ENCODE measurements at regions not wholly inside any gene's neighbourhood (a gene's known extent, or its start where the extent isn't known, plus 50 kb on each side); places are given as distances from the start of the nearest gene placed in this dataset.

- DNase-seq, result no peak
These were observed 319.8 kb upstream of the TLE3 start for GRCh38 chr15:70417535-70417934.

GRCh38 chr15:70416829-70417228 lies 319.1 kb upstream of the TLE3 start:
- no peak for DNase-seq

DNA sequence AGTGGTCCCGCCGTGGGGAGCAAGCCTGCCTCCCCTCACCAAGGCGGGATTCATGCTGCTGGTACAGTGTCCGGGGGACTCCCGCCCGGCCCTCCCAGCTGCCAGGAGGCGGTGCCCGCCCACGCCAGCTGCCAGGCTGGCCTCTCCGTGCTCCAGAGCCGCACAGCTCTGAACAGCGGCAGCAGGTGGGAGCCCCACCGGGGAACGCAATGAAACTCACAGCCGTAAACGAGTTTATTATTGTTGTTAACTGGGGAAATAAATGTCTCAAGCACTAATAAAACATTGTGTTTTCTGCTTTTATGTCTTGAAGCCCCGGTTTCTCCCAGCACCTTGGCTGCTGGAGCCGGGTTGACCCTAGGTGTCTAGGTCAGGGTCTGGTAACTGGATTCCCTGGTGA lies 317.7 kb upstream of the TLE3 start:
- DNase-seq, result no peak

DNA sequence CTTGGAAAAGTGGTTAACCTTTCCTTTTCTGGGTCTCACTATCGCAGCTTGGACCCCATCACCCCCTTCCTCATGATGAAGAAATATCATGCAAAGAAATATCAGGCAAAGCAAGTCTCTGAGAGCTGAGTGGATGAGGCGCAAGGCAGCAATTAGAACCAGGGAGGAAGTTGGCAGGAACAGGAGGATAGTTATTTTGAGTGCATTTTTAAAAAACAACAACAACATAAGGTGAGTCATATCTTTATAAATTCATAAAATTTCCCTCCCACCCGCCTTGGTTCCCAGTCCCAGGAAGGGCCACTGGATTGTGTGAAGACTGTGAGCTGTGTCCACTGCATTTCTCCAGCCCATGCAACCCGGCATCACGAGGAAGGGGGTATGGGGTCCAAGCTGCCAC lies 316.9 kb upstream of the TLE3 start:
- no peak for DNase-seq

GRCh38 chr15:70412794-70413193 lies 315.1 kb upstream of the TLE3 start:
- DNase-seq, result no peak

DNA sequence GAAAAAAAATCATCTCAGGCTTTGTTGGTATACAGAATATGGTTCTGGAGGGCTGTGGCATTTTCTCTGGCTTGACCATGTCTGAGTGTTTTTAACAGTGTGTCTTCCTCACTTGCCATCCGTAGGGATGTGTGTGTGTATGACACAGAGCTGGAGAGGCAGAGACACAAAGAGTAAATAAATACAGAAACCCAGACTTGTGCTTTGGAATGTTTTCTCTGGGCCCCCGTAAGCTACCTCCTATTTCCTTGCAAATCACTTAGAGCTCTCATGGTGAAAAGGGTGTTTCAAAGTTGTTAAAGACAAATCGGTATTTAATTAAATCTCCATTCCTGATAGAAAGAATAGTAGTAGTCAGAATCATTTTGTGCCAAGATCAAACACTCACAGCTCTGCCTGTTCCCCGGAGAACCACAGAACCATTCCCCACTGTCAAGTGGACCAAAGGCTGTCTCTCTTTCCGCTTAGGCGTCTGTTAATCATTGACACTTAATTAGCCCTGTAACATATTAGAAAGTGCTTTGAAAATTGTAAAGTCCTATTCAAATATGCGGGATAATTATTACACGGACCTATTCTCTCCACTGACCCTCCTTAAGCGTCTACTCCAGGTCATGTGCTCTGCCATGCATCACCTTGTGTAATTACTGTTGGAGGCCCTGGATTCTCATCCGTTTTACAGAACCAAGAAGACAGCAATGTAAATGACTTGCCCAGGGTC lies 313.6 kb upstream of the TLE3 start:
- DNase-seq, result no peak

GRCh38 chr15:70410371-70410985 lies 312.8 kb upstream of the TLE3 start:
- no peak for DNase-seq

DNA sequence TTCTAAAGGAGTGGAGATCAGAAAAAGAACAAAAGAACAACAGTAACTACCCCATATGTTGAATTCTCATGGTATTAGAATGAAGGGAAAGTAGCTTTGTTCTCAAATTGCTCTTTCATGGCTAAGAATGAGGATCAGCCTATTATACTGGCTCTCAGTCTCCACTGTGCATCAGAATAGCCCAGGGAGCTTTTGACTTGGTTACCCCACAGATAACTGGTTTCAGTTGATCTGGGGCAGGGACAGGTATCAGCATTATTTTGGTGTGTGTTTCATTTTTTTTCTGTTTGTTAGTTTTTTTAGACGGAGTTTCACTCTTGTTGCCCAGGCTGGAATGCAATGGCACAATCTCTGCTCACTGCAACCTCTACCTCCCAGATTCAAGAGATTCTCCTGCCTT lies 311.7 kb upstream of the TLE3 start:
- DNase-seq, result no peak

DNA sequence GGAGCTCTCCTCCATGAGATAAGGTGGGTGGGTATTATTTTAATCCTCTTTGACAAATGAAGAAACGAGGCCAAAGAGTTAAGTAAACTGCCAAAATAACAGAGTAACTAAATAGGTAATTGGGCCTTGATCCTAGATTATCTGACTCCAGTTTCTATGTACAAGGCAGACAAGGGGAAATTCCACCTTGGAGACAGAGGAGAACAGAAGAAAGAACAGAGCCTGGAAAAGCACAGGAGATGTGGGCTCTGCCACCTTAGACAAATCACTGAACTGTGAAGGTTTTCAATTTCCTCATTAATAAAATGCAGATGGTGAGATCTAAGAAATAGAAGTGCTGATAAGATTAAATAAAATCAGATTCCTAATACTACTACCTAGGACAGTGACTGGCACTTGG lies 310.2 kb upstream of the TLE3 start:
- DNase-seq, result no peak

DNA sequence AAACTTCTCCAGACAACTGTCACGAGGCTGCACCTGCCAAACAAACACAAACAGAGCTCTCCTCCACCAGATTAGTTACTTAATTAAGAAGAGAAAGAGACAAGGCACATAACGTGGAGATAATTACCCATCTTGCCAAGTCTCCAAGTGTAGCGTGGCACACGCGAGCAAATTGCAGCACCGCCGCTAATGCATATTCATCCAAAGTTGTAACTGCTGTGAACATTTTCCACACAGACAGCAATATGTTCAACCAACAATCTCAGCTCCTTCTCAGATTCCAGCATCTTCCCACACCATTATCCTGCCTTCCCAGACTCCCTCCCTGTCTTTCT lies 309.6 kb upstream of the TLE3 start:
- no peak for DNase-seq

- DNase-seq, result no peak
These were observed 309.1 kb upstream of the TLE3 start for GRCh38 chr15:70406617-70407335.

DNA sequence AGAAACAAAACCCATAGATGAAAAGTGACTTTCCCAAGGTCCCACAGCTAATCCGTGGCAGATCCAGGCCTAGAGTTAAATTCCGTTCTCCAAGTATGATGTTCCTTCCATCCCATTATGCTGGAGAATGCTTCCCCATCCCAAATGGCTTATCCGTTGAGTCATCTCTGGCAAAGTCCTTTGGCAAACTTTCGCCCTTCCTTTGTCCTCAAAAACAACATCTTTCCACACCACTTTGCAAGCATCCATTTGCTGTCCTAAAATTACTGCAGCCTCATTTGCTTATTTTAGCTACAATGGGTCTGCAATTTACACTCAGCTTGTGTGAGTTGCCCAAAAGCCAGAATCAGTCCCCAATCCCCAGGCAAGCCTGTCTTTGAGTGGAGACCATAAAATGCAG lies 304.0 kb upstream of the TLE3 start:
- DNase-seq, result no peak

DNA sequence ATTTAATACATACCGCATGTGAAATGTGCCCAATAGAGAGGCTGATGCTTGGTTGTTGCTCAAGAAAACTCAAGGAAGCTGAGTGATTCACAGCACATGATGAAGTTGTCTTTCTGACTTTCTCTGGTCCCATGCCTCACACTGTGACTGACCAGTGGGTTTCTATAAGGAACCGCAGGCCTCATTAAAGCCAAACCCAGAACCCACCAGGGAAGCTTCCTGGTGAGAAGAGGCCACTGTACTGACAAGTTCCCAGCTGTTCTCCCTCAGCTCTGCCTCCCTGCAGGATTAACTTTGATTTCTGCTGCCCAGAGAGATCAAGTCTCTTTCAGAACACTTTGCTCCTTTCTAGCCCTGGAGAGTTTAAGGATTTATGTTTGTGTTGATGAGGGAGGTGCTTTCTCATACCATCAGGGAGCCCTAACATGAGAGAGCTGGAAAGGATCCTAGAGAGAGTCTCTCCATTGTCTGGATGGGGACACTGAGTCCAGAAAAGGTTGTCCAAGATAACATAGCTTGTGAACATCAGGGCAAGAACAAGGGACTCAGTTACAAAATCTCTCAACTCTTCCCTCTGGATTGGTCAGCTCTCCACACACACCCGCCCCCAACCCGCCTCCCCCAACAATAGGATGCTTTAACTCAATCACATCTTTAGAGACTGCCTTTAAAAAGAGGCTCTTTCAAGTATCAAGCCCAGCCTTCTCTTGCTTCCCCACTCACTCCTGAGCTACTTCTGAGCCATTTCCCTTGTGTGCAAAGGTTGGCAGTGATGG lies 303.2 kb upstream of the TLE3 start:
- no peak for DNase-seq

DNA sequence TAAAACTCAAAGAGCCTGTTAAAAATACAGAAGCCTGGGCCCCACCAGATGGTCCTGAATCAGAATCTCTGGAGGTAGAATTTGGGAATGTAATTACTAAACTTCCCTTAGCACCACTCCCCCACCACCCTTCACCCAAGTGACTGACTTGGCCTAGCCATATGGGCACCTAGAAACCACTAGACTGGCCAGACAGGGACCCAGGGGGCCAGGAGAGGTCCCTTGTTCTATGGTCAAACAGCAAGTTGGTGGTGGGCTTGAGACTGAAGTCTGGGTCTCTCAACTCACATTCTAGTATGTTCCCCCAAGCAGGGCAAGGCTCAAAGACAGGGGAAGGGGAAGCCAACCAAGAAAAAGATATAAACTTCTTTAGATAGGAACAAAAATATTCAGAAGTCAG lies 301.5 kb upstream of the TLE3 start:
- DNase-seq, result no peak

- no peak for DNase-seq
These were observed 301.0 kb upstream of the TLE3 start for GRCh38 chr15:70398694-70399093.

DNA sequence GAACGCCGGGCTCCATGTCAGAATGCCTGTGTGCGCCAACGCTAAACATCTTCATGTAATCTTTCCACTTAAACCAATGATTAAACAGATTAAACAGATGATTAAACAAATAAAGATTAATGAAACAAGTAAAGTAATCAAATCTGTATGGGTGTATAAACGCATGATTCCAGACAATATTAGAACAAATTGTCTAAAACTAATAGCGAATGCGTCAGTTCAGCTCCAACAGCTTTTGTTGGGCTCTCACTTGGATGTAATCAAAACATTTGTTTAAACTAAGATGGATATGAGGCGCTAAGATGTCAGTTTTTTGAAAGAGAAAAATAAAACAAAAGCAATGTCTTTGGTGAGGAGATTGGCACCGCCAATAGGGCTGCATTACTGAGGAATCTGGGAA lies 299.1 kb upstream of the TLE3 start:
- DNase-seq, result no peak

DNA sequence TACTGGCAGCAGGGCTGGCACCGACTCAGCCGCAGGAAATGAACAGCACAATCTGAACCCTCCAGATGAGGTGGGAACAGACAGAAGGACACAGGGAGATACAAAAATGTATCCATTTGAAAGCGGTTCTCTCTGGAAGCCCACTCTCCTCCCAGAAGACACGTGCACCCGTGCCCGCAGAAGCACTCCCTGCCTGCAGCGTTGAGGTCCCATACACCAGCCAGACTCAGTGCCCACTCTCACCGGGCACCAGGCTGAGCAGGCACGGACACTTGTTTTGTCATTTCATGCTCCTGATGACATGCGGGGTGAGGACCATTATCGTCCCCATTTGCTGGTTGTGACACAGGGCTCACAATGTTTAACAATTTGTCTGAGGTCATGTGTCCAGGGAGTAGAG lies 297.4 kb upstream of the TLE3 start:
- DNase-seq, result no peak

- DNase-seq, result no peak
These were observed 293.0 kb upstream of the TLE3 start for GRCh38 chr15:70390723-70391122.

DNA sequence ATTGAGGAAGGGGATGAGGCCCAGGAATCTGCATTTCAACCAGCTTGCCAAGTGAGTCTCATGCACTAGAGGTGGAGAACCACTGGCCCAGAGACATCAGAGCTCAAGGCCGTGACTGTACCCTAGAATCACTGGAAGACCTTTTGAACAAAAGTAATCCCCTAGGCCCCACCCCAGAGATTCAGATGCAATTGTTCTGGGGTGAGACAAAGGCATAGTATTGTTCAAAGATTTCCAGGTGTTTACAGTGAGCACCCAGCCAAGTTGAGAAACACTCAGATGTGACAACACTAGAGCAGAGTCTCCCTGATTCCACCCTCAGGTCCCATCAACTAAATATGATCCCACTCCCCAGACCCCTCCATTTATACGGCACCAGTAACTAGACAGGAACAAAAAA lies 290.3 kb upstream of the TLE3 start:
- DNase-seq, result no peak

DNA sequence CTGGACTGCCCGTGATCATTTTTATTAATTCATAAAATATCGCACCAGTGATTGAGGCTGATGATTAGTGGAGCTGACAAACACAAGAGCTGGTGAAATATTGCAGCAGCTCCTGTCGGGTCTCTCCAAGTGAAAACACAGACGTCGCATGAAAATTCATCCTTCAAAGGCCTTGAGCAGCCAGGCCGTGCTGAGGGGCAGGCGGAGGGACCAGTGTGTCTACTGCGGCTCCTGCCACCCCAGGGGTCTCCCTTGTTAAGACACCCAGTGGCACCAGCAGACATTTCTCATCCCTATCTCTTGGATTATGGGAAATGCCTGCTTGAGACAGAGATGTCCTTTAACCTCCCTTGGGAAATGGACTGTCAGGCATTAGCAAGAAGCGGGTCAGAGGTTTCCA lies 289.4 kb upstream of the TLE3 start:
- DNase-seq, result no peak

GRCh38 chr15:70385711-70386110 lies 288.0 kb upstream of the TLE3 start:
- no peak for DNase-seq

GRCh38 chr15:70385052-70385451 lies 287.3 kb upstream of the TLE3 start:
- DNase-seq, result no peak

GRCh38 chr15:70383856-70384255 lies 286.1 kb upstream of the TLE3 start:
- no peak for DNase-seq
